A549 (cell line): ENCODE measurements at regions not wholly inside any gene's neighbourhood (a gene's known extent, or its start where the extent isn't known, plus 50 kb on each side); places are given as distances from the start of the nearest gene placed in this dataset.

ENCODE experiments used
- ATAC-seq, 2 experiments: fragments of 200-7000 bp in 1 of 2; fragments of >200 bp in 1 of 2; cut with Nextera tagmentation in 1 of 2; cut with Tn5 transposase in 1 of 2; 3 replicates each; pipeline versions ENCODE4 v1.8.0 to v1.9.1; 2018 to 2020; ENCODE audit warnings: mild to moderate bottlenecking in 1 of 2, moderate library complexity in 1 of 2
- CTCF ChIA-PET: fragments of 300-600 bp; sonication (Branson Sonifier 250); formaldehyde crosslinking; extraction: SDS; loops from one replicate; lab custom pipeline; 2021; ENCODE audit warnings: antibody characterized with exemption, inconsistent platforms; lab: Yijun Ruan, JAX
- POLR2A ChIA-PET: fragments of 350-600 bp; formaldehyde crosslinking; extraction: SDS; loops from one replicate; lab custom pipeline; 2021; ENCODE audit warnings: antibody characterized with exemption, inconsistent platforms; lab: Yijun Ruan, JAX
- DNase-seq, 2 experiments: peaks; one replicate each; pipeline versions ENCODE4 v3.0.0 to v3.0.0-alpha.2; 2011 to 2016; ENCODE audit warnings: low read depth in 1 of 2, low spot score in 1 of 2
- FAIRE-seq: peaks from 2 replicates; lab custom pipeline; 2011; peaks lifted over from hg19 to GRCh38; lab: Jason Lieb, UNC
- H3K27ac ChIP-seq, 2 experiments: fragments of >200 bp; sonication (Bioruptor Twin); formaldehyde crosslinking; 3 replicates each; pipeline ENCODE4 v1.5.1; 2016 to 2017
- H3K4me1 ChIP-seq: fragments of >200 bp; sonication (Bioruptor Twin); formaldehyde crosslinking; 3 replicates; pipeline ENCODE4 v1.6.1; 2016
- H3K4me2 ChIP-seq: fragments of >200 bp; sonication (Bioruptor Twin); formaldehyde crosslinking; 3 replicates; pipeline ENCODE4 v1.6.1; 2016
- H3K4me3 ChIP-seq: fragments of >200 bp; sonication (Bioruptor Twin); formaldehyde crosslinking; 3 replicates; pipeline ENCODE4 v1.5.1; 2016
- H3K9me3 ChIP-seq: fragments of >200 bp; sonication (Bioruptor Twin); formaldehyde crosslinking; 3 replicates; pipeline ENCODE4 v1.6.1; 2016
- BHLHE40 ChIP-seq: IDR thresholded peaks from 2 replicates; pipeline ENCODE4 v1.6.1; 2012; ENCODE audit warnings: low read depth, low read length, inconsistent platforms
- CHD2 ChIP-seq: fragments of 150-350 bp; IDR thresholded peaks from 2 replicates; pipeline ENCODE4 v1.6.1; 2014; ENCODE audit warnings: low read length; ENCODE audit not compliant: partially characterized antibody
- EHF ChIP-seq: fragments of 250-450 bp; sonication (Bioruptor Pico); IDR thresholded peaks from 2 replicates; pipeline ENCODE4 v1.5.0; 2020; ENCODE audit warnings: mild to moderate bottlenecking
- EHMT2 ChIP-seq: fragments of 200-600 bp; sonication (generic); IDR thresholded peaks from 2 replicates; pipeline ENCODE4 v1.6.1; 2016; ENCODE audit warnings: antibody characterized with exemption, low read depth, mild to moderate bottlenecking, moderate library complexity
- ESRRA ChIP-seq: fragments of 150-350 bp; IDR thresholded peaks from 2 replicates; pipeline ENCODE4 v1.6.1; 2014; ENCODE audit warnings: mild to moderate bottlenecking, low read length, borderline replicate concordance
- FOSB ChIP-seq: fragments of 250-450 bp; sonication (Bioruptor Pico); IDR thresholded peaks from 2 replicates; pipeline ENCODE4 v1.5.0; 2020; ENCODE audit warnings: mild to moderate bottlenecking, moderate library complexity
- HOXB13 ChIP-seq: fragments of 250-450 bp; sonication (Bioruptor Pico); IDR thresholded peaks from 2 replicates; pipeline ENCODE4 v1.5.0; 2020; ENCODE audit warnings: low read depth, mild to moderate bottlenecking, moderate library complexity
- HOXB5 ChIP-seq: fragments of 250-450 bp; sonication (Bioruptor Pico); IDR thresholded peaks from 2 replicates; pipeline ENCODE4 v1.5.0; 2020; ENCODE audit warnings: mild to moderate bottlenecking, moderate library complexity
- JUN ChIP-seq, 2 experiments: fragments of >200 bp; sonication (Bioruptor Twin); formaldehyde crosslinking; IDR thresholded peaks; 2 replicates in 1 of 2; 3 replicates in 1 of 2; pipeline ENCODE4 v1.6.1; 2016 to 2017
- JUNB ChIP-seq: fragments of >200 bp; sonication (Bioruptor Twin); formaldehyde crosslinking; IDR thresholded peaks from 2 replicates; pipeline ENCODE4 v1.6.1; 2016
- KDM1A ChIP-seq: fragments of 200-600 bp; sonication (generic); IDR thresholded peaks from 2 replicates; pipeline ENCODE4 v1.6.1; 2016; ENCODE audit warnings: low read depth, mild to moderate bottlenecking
- KDM5A ChIP-seq: fragments of 200-600 bp; sonication (generic); IDR thresholded peaks from 2 replicates; pipeline ENCODE4 v1.6.1; 2016; ENCODE audit warnings: antibody characterized with exemption, mild to moderate bottlenecking
- MAFK ChIP-seq: fragments of 450-650 bp; IDR thresholded peaks from 2 replicates; pipeline ENCODE4 v1.6.1; 2014; ENCODE audit not compliant: partially characterized antibody
- MAZ ChIP-seq: fragments of 150-350 bp; IDR thresholded peaks from 2 replicates; pipeline ENCODE4 v1.6.1; 2014; ENCODE audit warnings: antibody characterized with exemption, low read depth, low read length, borderline replicate concordance
- NR3C1 ChIP-seq: fragments of >200 bp; sonication (Bioruptor Twin); formaldehyde crosslinking; IDR thresholded peaks from 3 replicates; pipeline ENCODE4 v1.6.1; 2017
- POLR2A ChIP-seq: IDR thresholded peaks from 2 replicates; pipeline ENCODE4 v1.6.1; 2012; ENCODE audit warnings: mild to moderate bottlenecking, low read length
- RAD21 ChIP-seq, 2 experiments: fragments of >200 bp in 1 of 2; sonication (Bioruptor Twin) in 1 of 2; formaldehyde crosslinking in 1 of 2; IDR thresholded peaks in 1 of 2; conservative IDR thresholded peaks in 1 of 2; 2 replicates in 1 of 2; 3 replicates in 1 of 2; pipeline ENCODE4 v1.6.1; 2012 to 2018; ENCODE audit warnings: inconsistent platforms in 1 of 2
- RARB ChIP-seq: fragments of 250-450 bp; sonication (Bioruptor Pico); IDR thresholded peaks from 2 replicates; pipeline ENCODE4 v1.8.0; 2021; ENCODE audit warnings: mild to moderate bottlenecking, moderate library complexity
- RFX5 ChIP-seq: fragments of 450-650 bp; IDR thresholded peaks from 2 replicates; pipeline ENCODE4 v1.7.1; 2014; ENCODE audit warnings: antibody characterized with exemption, mild to moderate bottlenecking, moderate library complexity
- SREBF2 ChIP-seq: fragments of 450-650 bp; IDR thresholded peaks from 2 replicates; pipeline ENCODE4 v1.6.1; 2014; ENCODE audit warnings: mild to moderate bottlenecking, moderate library complexity
- TP53 ChIP-seq: fragments of 250-450 bp; sonication (Bioruptor Pico); IDR thresholded peaks from 2 replicates; pipeline ENCODE4 v1.5.0; 2021; ENCODE audit warnings: mild to moderate bottlenecking, moderate library complexity
- ZNF302 ChIP-seq: fragments of 250-450 bp; sonication (Bioruptor Pico); IDR thresholded peaks from 2 replicates; pipeline ENCODE4 v1.9.0; 2021; ENCODE audit warnings: inconsistent platforms, mild to moderate bottlenecking, moderate library complexity
- WGBS: methylation state at CpG from one replicate; pipeline ENCODE4 v1.1.6; 2017; ENCODE audit errors: missing lambda C conversion rate; 5-methylcytosine and 5-hydroxymethylcytosine counted together
- TF ChIP-seq, protein P1 (sequence below): fragments of 250-450 bp; sonication (Bioruptor Pico); IDR thresholded peaks from 2 replicates; pipeline ENCODE4 v1.5.0; 2021; ENCODE audit warnings: mild to moderate bottlenecking, moderate library complexity, borderline replicate concordance
- TF ChIP-seq, protein P2 (sequence below): fragments of >200 bp; sonication (Bioruptor Twin); formaldehyde crosslinking; IDR thresholded peaks from 2 replicates; pipeline ENCODE4 v1.6.1; 2016
- TF ChIP-seq, protein P3 (sequence below): fragments of >200 bp; sonication (Bioruptor Twin); formaldehyde crosslinking; IDR thresholded peaks from 3 replicates; pipeline ENCODE4 v1.5.1; 2016
- TF ChIP-seq, protein P4 (sequence below): IDR thresholded peaks from 2 replicates; pipeline ENCODE4 v1.6.1; 2012; ENCODE audit warnings: low read depth, borderline replicate concordance
- TF ChIP-seq, protein P5 (sequence below): fragments of 250-450 bp; sonication (Bioruptor Pico); IDR thresholded peaks from 2 replicates; pipeline ENCODE4 v1.5.0; 2020; ENCODE audit warnings: low read depth, mild to moderate bottlenecking, moderate library complexity

DNA sequence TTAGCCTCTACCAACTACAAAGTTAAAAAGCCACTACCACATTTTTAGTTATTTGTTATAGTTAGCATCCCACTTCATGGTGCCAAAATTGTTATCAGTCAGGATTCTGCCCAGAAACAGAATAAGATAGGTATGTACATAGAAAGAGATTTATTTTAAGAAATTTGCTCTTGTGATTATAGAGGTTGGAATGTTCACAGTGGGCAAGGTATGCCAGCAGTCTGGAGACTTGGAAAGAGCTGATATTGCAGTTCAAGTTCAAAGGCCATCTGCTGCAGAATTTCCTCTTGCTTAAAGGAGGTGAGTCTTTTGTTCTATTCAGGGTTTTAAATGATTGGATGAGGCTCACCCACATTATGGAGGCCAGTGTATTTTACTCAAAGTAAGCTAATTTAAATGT, 143.8 kb upstream of the POU1F1 start:
- H3K27ac ChIP-seq = no peak overlapping the region
- ChIA-PET POLR2A (no interaction called here), CTCF (interaction anchor here (1.0 to 1.5 kb wide), 2 partner anchors 12 to 70 kb away, joined by 3 read pairs; no protein-coding TSS in a partner anchor)
- no peak for FAIRE-seq
- no peak for DNase-seq
- H3K4me3 ChIP-seq = no peak overlapping the region
- no peaks in the 10 kb centered on the region for H3K4me1 ChIP-seq
- H3K4me2 ChIP-seq = no peak overlapping the region
- no peak for ATAC-seq
- no peaks in the 10 kb centered on the region for H3K9me3 ChIP-seq
- no peak for TF ChIP-seq NR3C1
- TF ChIP-seq MAZ = no peak

DNA sequence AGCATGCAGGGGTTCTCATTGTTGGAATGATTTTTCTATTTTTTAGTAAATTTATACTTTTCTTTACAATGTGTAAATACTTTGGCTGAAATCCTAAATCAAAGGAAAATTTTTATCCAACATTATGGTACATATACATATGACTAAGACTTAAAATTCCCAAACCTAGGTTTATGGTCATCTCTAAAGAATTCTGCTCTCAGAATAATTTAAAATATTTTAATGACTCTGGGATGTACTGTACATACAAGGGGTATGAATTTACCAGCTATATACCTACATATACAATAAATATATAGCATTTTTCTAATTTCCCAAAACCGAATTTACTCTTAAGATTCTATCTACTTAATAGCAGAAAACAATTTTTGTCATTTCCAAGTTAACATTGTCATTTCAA, 137.9 kb upstream of the POU1F1 start:
- no peak overlapping the region for H3K4me2 ChIP-seq
- no peak for TF ChIP-seq FOSB (CRISPR knock-in tag)
- no peak for TF ChIP-seq ESRRA
- TF ChIP-seq RARB (CRISPR knock-in tag) = no peak
- TF ChIP-seq MAFK = no peak
- TF ChIP-seq RFX5 = no peak
- no peak for TF ChIP-seq POLR2A
- no peak for TF ChIP-seq HOXB5 (CRISPR knock-in tag)
- TF ChIP-seq ZNF302 (CRISPR knock-in tag) = no peak
- no peak for TF ChIP-seq JUN (IDR thresholded peaks at IDR 0.05)
- TF ChIP-seq, protein P1, sequence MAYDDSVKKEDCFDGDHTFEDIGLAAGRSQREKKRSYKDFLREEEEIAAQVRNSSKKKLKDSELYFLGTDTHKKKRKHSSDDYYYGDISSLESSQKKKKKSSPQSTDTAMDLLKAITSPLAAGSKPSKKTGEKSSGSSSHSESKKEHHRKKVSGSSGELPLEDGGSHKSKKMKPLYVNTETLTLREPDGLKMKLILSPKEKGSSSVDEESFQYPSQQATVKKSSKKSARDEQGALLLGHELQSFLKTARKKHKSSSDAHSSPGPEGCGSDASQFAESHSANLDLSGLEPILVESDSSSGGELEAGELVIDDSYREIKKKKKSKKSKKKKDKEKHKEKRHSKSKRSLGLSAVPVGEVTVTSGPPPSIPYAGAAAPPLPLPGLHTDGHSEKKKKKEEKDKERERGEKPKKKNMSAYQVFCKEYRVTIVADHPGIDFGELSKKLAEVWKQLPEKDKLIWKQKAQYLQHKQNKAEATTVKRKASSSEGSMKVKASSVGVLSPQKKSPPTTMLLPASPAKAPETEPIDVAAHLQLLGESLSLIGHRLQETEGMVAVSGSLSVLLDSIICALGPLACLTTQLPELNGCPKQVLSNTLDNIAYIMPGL = no peak
- TF ChIP-seq KDM5A = no peak
- no peak for TF ChIP-seq EHMT2
- no peak for TF ChIP-seq TP53 (CRISPR knock-in tag)
- no peak for TF ChIP-seq SREBF2
- TF ChIP-seq KDM1A = no peak
- TF ChIP-seq, protein P2, sequence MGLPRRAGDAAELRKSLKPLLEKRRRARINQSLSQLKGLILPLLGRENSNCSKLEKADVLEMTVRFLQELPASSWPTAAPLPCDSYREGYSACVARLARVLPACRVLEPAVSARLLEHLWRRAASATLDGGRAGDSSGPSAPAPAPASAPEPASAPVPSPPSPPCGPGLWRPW = no peak
- TF ChIP-seq, protein P3, sequence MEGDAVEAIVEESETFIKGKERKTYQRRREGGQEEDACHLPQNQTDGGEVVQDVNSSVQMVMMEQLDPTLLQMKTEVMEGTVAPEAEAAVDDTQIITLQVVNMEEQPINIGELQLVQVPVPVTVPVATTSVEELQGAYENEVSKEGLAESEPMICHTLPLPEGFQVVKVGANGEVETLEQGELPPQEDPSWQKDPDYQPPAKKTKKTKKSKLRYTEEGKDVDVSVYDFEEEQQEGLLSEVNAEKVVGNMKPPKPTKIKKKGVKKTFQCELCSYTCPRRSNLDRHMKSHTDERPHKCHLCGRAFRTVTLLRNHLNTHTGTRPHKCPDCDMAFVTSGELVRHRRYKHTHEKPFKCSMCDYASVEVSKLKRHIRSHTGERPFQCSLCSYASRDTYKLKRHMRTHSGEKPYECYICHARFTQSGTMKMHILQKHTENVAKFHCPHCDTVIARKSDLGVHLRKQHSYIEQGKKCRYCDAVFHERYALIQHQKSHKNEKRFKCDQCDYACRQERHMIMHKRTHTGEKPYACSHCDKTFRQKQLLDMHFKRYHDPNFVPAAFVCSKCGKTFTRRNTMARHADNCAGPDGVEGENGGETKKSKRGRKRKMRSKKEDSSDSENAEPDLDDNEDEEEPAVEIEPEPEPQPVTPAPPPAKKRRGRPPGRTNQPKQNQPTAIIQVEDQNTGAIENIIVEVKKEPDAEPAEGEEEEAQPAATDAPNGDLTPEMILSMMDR = no peak
- no peak for TF ChIP-seq JUNB
- no peak overlapping the region for H3K4me3 ChIP-seq
- no peak for ATAC-seq
- H3K4me1 ChIP-seq = no peaks in the 10 kb centered on the region
- ChIA-PET CTCF (no interaction called here), POLR2A (no interaction called here)
- WGBS = 12% methylated on average over 1 of the region's 1 CpG
- DNase-seq = no peak
- no peaks in the 10 kb centered on the region for H3K9me3 ChIP-seq
- no peak for FAIRE-seq
- H3K27ac ChIP-seq = no peak overlapping the region

DNA sequence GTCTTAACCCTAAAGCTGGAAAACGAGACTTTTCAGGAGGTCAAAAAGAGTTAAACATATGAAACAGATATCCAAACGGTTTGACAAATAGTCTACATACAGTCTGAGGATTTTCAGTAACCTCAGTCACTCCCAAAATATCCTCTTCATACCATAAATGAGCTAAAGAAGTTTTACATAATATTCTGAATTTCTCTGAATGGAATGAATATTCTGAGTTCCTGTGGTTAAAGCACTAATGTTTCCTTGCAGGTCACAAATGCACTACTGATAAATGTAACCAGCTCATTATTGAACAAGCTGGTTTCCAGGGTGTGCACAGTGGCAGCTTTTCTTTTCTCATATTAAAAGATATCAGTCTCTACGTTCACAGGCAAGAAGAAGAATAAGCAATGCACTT, 137.4 kb upstream of the POU1F1 start:
- Histone ChIP-seq H3K27ac (no peak overlapping the region), H3K4me3 (no peak overlapping the region), H3K4me1 (no peaks in the 10 kb centered on the region), H3K9me3 (no peaks in the 10 kb centered on the region), H3K4me2 (no peak overlapping the region)
- POLR2A ChIA-PET = no interaction called here
- CTCF ChIA-PET = interaction anchor here (0.5 kb wide), 1 partner anchor 145 kb away, joined by 3 read pairs; no protein-coding TSS in a partner anchor
- TF ChIP-seq EHF (CRISPR knock-in tag) (no peak), CHD2 (no peak), BHLHE40 (no peak), SREBF2 (no peak), HOXB13 (CRISPR knock-in tag) (no peak), RARB (CRISPR knock-in tag) (no peak), NR3C1 (no peak), RAD21 (conservative IDR thresholded peaks at IDR 0.05 in 1 of 2, IDR thresholded peaks at IDR 0.05 in 1 of 2) (no peak)
- TF ChIP-seq, protein P4, sequence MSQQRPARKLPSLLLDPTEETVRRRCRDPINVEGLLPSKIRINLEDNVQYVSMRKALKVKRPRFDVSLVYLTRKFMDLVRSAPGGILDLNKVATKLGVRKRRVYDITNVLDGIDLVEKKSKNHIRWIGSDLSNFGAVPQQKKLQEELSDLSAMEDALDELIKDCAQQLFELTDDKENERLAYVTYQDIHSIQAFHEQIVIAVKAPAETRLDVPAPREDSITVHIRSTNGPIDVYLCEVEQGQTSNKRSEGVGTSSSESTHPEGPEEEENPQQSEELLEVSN = no peak
- TF ChIP-seq, protein P5, sequence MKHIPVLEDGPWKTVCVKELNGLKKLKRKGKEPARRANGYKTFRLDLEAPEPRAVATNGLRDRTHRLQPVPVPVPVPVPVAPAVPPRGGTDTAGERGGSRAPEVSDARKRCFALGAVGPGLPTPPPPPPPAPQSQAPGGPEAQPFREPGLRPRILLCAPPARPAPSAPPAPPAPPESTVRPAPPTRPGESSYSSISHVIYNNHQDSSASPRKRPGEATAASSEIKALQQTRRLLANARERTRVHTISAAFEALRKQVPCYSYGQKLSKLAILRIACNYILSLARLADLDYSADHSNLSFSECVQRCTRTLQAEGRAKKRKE (CRISPR knock-in tag) = no peak
- ATAC-seq = no peak
- no peak for FAIRE-seq
- WGBS = 43% methylated on average over 3 of the region's 3 CpGs
- DNase-seq = no peak
